NT2/D1 (cell line): ENCODE measurements at regions not wholly inside any gene's neighbourhood (a gene's known extent, or its start where the extent isn't known, plus 50 kb on each side); places are given as distances from the start of the nearest gene placed in this dataset.

ENCODE experiments used
- SUZ12 ChIP-seq: IDR thresholded peaks from 2 replicates; pipeline ENCODE4 v1.6.1; 2011; ENCODE audit not compliant: insufficient read length, insufficient read depth; ENCODE audit errors: extremely low read depth
- ZNF274 ChIP-seq: IDR thresholded peaks from 2 replicates; pipeline ENCODE4 v1.6.1; 2011; ENCODE audit warnings: mild to moderate bottlenecking, low read depth, low read length

DNA sequence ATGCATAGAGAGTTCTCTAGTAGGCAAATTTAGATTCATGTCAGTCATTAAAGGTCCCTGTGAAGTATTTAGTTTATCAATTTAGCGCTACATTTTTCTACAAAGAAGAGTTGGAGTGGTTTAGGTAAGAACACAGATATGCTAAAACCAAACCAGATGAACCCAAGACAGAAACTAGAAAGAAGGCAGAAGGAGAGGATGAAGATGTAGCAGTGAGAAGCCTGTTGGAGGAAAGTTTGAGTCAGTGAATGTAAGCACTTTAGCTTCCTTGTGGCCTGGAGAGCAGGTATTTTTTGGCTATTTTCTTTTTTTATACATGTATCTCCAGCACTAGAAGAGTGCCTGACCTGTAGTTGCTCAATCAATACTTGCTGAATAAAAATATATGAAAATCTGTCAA lies 223.7 kb downstream of the KCNRG start:
- TF ChIP-seq SUZ12 (no peak), ZNF274 (no peak)
